NCI-H345 treated with DMSO at 0.1 percent for 48 hours (cell line): ENCODE measurements at regions not wholly inside any gene's neighbourhood (a gene's known extent, or its start where the extent isn't known, plus 50 kb on each side); places are given as distances from the start of the nearest gene placed in this dataset.

ENCODE experiments used
- DNase-seq: peaks from one replicate; lab custom pipeline; 2025; ENCODE audit not compliant: unreplicated experiment; lab: John Stamatoyannopoulos, UW

- DNase-seq, result no peak
These were observed 186.5 kb downstream of the KATNIP start for GRCh38 chr16:27736431-27736830.

DNA sequence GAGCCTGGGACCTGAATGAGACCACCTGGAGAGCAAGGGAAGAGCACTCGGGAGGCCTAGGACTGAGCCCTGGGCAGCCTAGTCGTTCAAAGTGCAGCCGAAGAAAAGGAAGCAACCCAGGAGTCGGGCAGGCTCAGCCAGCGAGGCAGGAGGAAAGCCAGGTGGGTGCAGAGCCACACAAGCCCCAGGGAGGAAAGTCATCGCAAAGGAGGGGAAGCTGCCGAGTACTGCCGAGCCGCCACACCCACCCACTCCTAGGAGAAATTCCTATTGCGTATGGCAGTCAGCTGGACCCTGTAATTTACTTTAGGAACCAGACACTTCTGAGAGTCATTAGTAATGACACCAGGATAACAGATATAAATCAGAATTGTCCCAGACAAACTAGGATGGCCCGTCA lies 187.6 kb downstream of the KATNIP start:
- DNase-seq, result no peak
